MM.1S (cell line): ENCODE measurements at regions not wholly inside any gene's neighbourhood (a gene's known extent, or its start where the extent isn't known, plus 50 kb on each side); places are given as distances from the start of the nearest gene placed in this dataset.

Experiments used
- CTCF ChIP-seq: fragments of 300-600 bp; sonication (generic); IDR thresholded peaks from 2 replicates; pipeline ENCODE4 v1.5.1; 2016; ENCODE audit warnings: antibody characterized with exemption, low read length, mixed read lengths
- EZH2 ChIP-seq: fragments of 300-600 bp; sonication (generic); optimal IDR thresholded peaks from 2 replicates; pipeline ENCODE3; 2017; ENCODE audit warnings: low read depth, mild to moderate bottlenecking, antibody characterized with exemption, low read length, mixed read lengths

GRCh38 chr9:117827456-117827855, 123.3 kb downstream of the TLR4 start:
- TF ChIP-seq EZH2 (no peak), CTCF (no peak)
